HG03025 (cell line): ENCODE measurements at regions not wholly inside any gene's neighbourhood (a gene's known extent, or its start where the extent isn't known, plus 50 kb on each side); places are given as distances from the start of the nearest gene placed in this dataset.

Source experiments
- ATAC-seq: cut with Tn5 transposase; IDR thresholded peaks from one replicate; pipeline ENCODE4 v1.9.1; 2021; ENCODE audit warnings: mild to moderate bottlenecking, moderate library complexity; ENCODE audit not compliant: unreplicated experiment, low FRiP score

DNA sequence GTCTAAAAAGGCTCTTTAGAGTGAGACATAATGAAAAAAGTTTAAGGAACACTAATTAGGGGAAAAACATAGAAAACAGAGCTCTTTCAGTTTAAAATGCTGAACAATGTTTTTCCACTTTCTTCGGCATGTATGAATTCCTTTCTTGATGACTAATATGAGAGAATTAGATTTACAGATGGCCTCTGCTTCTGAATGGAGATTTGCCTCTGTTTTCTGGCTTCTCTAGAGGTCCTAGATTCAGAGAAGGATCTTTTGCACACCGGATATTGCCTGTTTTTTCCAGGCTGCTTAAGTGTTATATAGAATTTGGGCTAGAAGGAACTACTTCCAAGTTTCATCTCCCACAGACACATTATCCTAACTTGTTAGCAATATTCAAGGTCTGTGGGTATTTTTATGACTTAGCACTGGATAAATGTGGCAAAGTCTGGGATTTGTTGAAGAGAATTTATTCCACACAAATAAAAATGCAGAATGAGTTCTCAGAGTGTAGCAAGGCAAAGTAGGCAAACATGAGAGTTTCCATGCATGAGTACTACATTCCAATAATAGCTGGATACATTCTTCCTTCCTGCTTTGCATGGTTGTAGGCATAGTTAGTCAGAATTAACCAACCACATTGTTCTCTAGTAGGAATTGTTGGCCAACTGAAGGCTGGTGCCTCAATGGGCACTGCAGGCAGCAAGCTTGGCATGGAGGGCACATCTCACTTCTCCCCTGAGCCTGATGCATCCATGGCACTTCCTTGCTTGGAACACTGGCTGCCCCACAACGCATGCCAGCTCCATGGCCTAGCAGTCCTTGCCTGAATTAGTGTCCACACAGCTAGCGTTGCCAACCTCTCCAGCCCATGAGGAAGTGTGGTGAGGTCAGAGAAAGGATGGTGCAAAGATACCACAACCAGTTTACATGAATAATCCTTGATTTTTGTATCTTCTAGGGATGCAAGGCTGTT lies 224.2 kb downstream of the CLIC5 start:
- ATAC-seq: no peak

- ATAC-seq: no peak
These were observed 226.4 kb downstream of the CLIC5 start for GRCh38 chr6:45789238-45789637.

DNA sequence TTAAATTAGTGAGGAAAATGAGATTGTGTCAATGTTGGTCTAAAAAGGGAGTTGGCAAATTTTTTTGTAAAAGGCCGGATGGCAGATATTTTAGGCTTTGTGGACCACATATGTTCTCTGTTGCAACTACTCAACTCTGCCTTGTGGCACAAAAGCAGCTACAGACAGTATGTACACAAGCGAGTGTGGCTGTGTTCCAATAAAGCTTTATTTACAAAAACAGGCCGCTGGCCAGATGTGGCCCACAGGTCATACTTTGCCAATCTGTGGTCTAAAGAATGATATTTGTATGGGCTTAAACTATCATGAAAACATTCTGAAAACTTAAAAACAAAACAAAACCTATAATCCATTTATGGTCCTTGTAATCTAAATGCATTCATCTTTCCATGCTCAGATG lies 228.3 kb downstream of the CLIC5 start:
- ATAC-seq: no peak

- ATAC-seq: no peak
These were observed 229.3 kb downstream of the CLIC5 start for GRCh38 chr6:45786355-45786781.

DNA sequence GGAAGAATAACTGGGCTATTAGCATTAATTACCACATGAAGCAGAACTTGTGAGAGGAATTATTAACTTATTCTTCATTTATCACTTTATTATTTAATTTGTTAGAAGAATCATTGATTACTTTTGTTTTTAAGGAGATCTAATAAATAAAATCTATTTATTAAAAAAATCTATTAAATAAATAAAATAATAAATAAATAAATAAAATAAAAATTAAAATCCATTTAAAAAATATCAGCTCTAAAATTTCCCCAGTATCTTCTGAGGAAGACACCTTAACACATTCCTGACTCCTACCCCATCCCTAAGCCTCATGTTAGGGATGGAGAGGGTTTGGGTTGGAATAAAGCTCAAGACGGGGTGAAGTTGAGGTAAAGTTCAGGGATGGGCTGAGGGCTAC lies 231.4 kb downstream of the CLIC5 start:
- ATAC-seq: no peak

DNA sequence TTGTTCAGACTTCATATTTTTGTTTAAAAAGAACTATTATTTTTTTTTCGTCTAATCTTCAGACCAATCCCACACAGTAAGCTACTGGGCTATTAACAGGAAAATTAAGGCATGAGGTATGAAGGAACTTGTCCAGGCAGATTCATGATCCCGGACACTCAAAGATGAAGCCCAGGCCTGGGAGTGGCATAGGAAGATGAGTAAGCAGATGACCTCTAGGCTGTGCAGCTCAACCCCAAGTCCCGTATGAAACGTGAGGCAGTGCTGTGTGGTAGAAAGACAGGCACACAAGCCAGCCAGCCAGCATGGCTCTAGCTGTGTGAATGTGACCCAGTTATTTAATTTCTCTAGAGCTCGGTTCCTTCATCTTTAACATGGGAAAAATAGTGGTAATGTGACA lies 231.9 kb downstream of the CLIC5 start:
- ATAC-seq: no peak

DNA sequence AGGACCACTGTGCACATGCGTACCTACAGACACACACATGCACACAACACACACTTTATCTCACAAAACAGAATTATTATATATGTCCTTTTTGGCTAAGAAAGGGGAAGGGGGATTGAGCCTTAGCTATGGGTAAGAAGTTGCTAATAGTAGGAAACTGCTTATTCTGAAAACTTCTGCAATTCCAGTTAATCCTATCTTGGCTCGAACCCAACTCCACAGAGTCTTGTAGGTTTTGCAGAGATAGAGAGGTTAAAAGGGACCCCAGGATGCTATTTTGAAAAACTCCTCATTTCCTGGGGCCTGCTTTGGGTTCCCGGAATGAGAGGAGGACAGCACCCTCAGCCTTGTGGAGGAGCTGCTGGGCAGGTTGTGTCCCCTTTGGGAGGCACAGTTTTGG lies 233.8 kb downstream of the CLIC5 start:
- no peak for ATAC-seq

DNA sequence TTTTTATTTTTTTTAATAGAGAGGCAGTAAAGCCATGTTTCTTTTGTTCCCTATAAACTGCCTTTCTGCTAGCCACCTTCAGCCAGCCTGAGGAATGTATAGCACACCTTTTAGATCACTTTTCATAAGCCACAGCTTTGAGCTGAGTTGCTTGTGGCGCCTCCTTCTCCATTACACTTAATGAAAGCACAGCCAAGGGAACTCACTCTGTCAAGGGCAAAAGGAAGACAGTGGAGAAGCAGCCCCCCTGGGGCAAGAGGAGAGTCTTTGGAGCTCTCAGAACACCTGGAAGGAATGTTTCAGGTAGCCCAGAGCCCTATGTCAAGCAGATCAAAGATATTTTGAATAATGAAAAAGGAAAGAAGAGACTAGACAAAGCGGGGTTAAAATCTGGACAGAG lies 235.1 kb downstream of the CLIC5 start:
- no peak for ATAC-seq

DNA sequence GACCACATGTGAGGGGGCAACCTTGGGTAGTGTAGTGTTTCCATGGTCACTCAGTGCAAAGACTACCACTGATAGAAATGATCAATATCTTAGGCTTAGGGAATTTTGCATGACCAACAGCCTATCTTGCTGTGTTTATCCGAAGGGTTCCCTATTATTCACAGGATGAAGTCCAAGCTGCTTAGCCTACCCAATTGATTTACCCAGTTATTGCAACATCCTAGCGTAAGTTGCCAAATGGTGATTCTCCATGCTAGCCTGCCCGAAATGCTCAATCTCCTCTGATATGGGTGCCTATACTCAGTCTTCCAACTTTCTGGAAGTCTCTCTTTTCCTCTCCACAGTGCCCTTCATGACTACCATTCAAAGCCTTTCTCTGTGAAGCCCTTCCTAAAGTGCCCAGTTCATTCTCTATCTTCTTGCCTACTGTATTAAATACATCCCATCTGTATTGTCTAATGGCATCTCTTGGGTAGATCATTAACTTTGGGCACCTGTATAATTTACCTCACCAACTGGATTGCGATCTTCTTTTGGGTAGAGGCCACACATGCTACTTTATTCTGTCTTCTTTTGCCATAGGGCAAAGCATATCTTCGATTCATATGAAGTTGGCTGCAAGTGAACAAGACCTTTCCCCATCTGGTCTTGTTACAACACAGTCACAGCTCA lies 240.5 kb downstream of the CLIC5 start:
- no peak for ATAC-seq

DNA sequence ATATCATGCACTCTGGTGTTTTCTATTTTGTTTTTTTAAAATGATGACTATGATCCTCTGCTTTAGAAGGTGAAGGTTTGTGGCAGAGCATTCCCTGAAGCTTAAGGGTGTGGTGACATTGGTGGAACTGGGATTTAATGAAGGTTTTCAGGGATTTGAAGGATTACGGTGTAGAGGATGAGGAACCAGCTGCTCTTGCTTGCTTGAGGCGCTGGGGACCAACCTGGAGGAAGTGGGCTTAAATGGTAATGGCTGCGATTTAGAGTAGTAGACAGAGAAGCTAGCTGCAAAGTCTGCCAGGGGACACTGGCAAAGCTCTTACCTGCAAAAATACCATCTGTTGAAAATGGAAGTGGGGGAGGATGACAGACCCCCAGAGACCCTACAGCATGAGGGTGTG lies 241.8 kb downstream of the CLIC5 start:
- ATAC-seq: no peak

GRCh38 chr6:45772886-45773495 lies 242.7 kb downstream of the CLIC5 start:
- no peak for ATAC-seq

GRCh38 chr6:45772051-45772450 lies 243.6 kb downstream of the CLIC5 start:
- no peak for ATAC-seq

DNA sequence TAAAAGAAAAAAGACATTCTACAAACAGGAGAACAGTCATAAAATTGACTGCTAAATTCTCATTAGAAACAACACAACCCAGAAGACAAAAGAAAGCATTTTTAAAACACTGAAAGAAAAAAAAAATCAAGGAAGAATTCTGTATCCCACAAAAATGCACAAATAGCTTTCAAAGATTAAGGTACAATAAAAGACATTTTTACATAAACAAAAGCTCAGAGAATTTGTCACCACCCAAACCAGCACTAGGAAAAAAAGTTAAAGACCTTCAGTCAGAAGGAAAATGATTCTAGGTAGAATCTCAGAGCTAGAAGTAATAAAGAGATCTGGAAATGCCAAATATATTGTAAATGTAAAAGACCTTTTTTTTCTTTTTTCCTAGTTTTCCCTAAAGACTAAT lies 252.4 kb downstream of the CLIC5 start:
- no peak for ATAC-seq

- ATAC-seq: no peak
These were observed 256.2 kb downstream of the CLIC5 start for GRCh38 chr6:45759472-45759810.

DNA sequence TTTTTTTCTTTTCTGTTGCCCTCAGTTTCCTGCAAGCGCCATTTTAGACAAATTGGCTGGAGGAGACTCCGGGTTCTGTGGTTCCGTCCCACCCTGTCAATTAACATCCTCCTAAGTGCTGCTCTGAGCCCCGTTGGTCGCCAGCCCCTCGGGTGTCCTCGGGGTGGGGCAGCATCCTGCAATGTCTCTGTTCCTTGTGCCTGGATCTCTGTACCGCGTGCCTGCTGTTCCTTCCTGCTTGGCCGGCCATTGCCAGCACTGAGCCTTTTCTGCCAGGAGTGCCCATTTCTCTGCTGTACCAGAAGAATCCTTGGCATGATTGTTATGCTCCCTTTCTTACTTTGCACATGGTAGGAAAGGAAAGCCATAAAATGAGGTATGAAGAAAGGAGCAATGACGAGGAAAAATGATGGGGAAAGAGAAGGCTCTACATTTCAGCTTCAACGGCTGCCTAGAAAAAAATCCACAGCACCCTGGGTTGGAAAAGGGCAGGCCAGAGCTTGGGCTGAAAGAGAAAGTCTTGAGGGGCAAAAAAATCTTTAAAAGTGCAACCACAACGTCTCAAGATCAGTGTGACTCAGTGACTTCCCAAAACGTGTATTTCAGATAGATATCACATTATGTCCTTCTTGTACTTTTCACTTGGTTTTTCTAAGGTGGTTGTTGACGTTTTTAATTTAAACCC lies 256.7 kb downstream of the CLIC5 start:
- ATAC-seq: no peak

DNA sequence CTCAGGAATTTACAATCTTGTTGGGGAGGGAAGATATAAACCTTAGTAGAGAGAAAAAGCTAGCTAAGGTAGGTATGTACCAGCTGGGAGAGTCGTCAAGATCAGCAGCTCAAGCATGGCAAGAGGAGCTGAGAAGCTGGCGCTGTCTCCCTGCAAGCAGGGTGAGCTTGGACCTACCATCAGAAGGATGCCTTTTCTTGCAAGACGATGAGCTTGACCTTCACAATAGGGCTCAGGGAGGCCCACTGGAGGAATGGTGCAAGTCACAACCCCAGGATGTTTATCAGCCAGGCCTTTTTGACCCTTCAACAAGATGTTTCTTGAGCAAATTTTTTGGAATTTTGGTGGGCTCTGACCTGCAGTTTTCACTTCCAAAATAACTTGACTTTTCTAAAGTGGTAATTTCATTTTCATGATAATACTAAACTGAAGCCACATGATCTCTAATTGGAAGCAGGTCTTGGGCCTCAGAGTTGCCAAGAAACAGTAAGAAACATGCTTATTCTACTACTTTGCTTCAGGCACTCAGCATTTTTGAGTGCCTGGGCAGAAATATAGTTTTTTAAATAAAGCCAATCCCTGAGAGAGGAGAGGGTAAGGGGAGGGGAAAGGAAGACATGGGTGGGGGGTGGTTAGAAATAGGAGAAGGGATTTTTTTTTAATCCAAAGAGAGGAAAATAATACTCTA lies 258.1 kb downstream of the CLIC5 start:
- no peak for ATAC-seq

DNA sequence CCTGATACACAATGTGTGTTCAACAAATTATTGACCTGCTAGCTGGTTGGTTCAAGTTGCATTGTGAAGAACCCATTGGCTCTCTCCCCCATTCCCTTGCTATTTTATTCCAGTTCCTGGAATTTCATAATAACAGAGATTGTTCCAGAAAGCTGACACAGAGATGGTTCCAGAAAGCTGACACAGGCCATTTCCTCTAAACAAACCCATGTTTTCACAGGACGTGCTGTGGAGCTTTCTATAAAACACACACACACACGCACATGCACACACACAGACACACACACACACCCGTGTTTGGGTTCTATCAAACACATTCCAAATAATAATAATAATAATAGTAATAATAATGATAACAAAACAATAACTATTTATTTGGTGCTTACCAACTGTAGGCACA lies 259.1 kb downstream of the CLIC5 start:
- no peak for ATAC-seq

DNA sequence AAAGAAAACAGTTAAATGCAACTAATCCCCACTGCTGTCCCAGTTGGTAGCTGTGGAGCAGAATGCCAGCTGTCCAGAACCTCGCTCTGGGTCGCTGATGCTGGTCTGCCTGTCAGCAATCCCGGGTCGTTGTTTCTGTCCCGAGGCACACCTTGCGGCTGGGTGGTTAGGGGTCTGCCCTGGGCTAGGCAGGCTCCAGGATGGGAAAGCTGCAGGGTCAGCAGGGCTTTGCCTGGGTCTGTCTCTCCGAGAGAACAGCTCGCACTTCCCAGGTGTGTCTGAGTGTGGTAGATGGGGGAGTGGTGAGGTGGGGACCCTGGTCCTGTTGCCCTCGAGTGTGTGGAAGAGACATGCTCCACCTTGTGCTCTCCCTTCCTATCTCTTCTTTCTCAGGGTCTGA lies 261.2 kb downstream of the CLIC5 start:
- ATAC-seq: no peak

DNA sequence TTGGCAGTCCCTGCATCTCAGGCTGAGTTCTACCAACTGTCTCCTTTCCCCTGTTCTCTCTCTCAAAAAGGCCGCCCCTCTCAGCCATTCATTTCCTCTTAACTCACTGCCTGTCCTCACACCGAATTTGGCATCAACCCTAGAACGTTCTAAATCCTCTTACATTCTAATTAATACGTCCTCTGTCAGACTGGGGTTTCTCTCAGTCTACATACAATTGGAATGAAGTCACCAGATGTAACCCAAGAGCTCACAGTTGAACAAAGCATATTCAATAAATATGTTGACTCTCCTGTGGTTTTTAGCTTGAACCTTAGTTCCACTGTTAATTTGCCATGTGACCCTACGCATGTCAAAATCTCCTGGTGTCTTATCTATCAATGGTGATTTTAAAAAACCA lies 269.6 kb downstream of the CLIC5 start:
- ATAC-seq: no peak

GRCh38 chr6:45743028-45743615 lies 272.5 kb downstream of the CLIC5 start:
- no peak for ATAC-seq
